SK-N-MC (cell line): ENCODE measurements at regions not wholly inside any gene's neighbourhood (a gene's known extent, or its start where the extent isn't known, plus 50 kb on each side); places are given as distances from the start of the nearest gene placed in this dataset.

ENCODE experiments used
- EZH2 ChIP-seq: fragments of 200-600 bp; sonication (generic); IDR thresholded peaks from one replicate; pipeline ENCODE4 v1.6.1; 2017; ENCODE audit warnings: antibody characterized with exemption
- FOXP2 ChIP-seq: optimal IDR thresholded peaks from 2 replicates; pipeline ENCODE3; 2011; ENCODE audit warnings: mild to moderate bottlenecking, moderate library complexity; ENCODE audit not compliant: insufficient read depth; ENCODE audit errors: extremely low read length, control extremely low read depth
- POLR2AphosphoS5 ChIP-seq: IDR thresholded peaks from 2 replicates; pipeline ENCODE4 v1.6.1; 2012; ENCODE audit warnings: mild to moderate bottlenecking, low read depth, low read length, borderline replicate concordance

DNA sequence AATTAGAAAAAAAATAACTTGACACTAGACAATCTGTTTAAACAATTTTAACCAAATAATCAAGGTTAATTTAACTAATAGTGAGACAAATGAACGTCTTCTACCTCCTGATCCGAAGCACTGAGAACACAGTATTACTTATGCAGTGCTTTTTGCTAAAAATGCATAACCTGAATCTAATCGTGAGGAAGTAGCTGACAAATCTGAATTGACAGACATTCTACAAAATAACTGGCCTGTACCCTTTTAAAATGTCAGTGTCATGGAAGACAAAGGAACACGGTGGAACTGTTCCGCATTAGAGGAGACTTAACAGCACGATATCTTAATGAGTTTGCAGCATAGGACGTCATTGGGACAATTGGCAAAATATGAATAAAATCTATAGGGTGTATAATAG lies 631.2 kb upstream of the ZFP42 start:
- TF ChIP-seq EZH2: no peak
- no peak for TF ChIP-seq POLR2AphosphoS5
- TF ChIP-seq FOXP2: no peak
